H9 (cell line): ENCODE measurements at regions not wholly inside any gene's neighbourhood (a gene's known extent, or its start where the extent isn't known, plus 50 kb on each side); places are given as distances from the start of the nearest gene placed in this dataset.

ENCODE experiments used
- DNase-seq: peaks from one replicate; pipeline ENCODE4 v3.0.0-alpha.2; 2017
- H2AFZ ChIP-seq: one replicate; pipeline ENCODE4 v1.6.1; 2013; ENCODE audit warnings: mild to moderate bottlenecking, low read length, control low read depth, moderate library complexity
- H2AK5ac ChIP-seq: 2 replicates; pipeline ENCODE4 v1.6.1; 2013; ENCODE audit warnings: low read length, control low read depth, mixed read lengths; ENCODE audit not compliant: insufficient read length
- H2BK120ac ChIP-seq: one replicate; pipeline ENCODE4 v1.6.1; 2013; ENCODE audit warnings: low read depth, mild to moderate bottlenecking, low read length, control low read depth, inconsistent platforms; ENCODE audit not compliant: poor library complexity, severe bottlenecking
- H2BK12ac ChIP-seq: 2 replicates; pipeline ENCODE4 v1.6.1; 2013; ENCODE audit warnings: low read length, control low read depth, mixed read lengths, low read depth; ENCODE audit not compliant: insufficient read length
- H2BK15ac ChIP-seq: 2 replicates; pipeline ENCODE4 v1.6.1; 2013; ENCODE audit warnings: low read depth, low read length, control low read depth
- H2BK20ac ChIP-seq: one replicate; pipeline ENCODE4 v1.6.1; 2013; ENCODE audit warnings: low read depth, mild to moderate bottlenecking, low read length, control low read depth, inconsistent platforms; ENCODE audit not compliant: poor library complexity, severe bottlenecking
- H2BK5ac ChIP-seq: 2 replicates; pipeline ENCODE4 v1.6.1; 2013; ENCODE audit warnings: low read length, control low read depth, mixed read lengths; ENCODE audit not compliant: insufficient read length
- H3K14ac ChIP-seq: 2 replicates; pipeline ENCODE4 v1.6.1; 2013; ENCODE audit warnings: low read length, control low read depth; ENCODE audit not compliant: insufficient read depth
- H3K18ac ChIP-seq: 2 replicates; pipeline ENCODE4 v1.6.1; 2013; ENCODE audit warnings: low read depth, mild to moderate bottlenecking, mixed read lengths, low read length, control low read depth; ENCODE audit not compliant: insufficient read length
- H3K23ac ChIP-seq: 2 replicates; pipeline ENCODE4 v1.6.1; 2013; ENCODE audit warnings: low read length, control low read depth, mixed read lengths, low read depth; ENCODE audit not compliant: insufficient read length
- H3K23me2 ChIP-seq: 2 replicates; pipeline ENCODE4 v1.6.1; 2013; ENCODE audit warnings: low read depth, mild to moderate bottlenecking, mixed read lengths, low read length, control low read depth; ENCODE audit not compliant: insufficient read length, poor library complexity, severe bottlenecking
- H3K27ac ChIP-seq: 2 replicates; pipeline ENCODE4 v1.5.1; 2013; ENCODE audit warnings: low read length, control low read depth, mixed read lengths, low read depth; ENCODE audit not compliant: insufficient read length
- H3K27me3 ChIP-seq: 2 replicates; pipeline ENCODE4 v1.6.1; 2013; ENCODE audit warnings: low read length, control low read depth, inconsistent platforms; ENCODE audit not compliant: insufficient read depth
- H3K4ac ChIP-seq: 2 replicates; pipeline ENCODE4 v1.6.1; 2013; ENCODE audit warnings: low read depth, mild to moderate bottlenecking, control low read depth, inconsistent platforms, low read length, moderate library complexity
- H3K4me1 ChIP-seq: 2 replicates; pipeline ENCODE4 v1.6.1; 2013; ENCODE audit warnings: low read length, control low read depth, inconsistent platforms; ENCODE audit not compliant: insufficient read depth
- H3K4me2 ChIP-seq: 2 replicates; pipeline ENCODE4 v1.6.1; 2013; ENCODE audit warnings: low read length, control low read depth, mixed read lengths; ENCODE audit not compliant: insufficient read length, insufficient read depth
- H3K56ac ChIP-seq: 2 replicates; pipeline ENCODE4 v1.6.1; 2013; ENCODE audit warnings: low read depth, mild to moderate bottlenecking, mixed read lengths, low read length, control low read depth; ENCODE audit not compliant: insufficient read length
- H3K79me1 ChIP-seq: 2 replicates; pipeline ENCODE4 v1.6.1; 2013; ENCODE audit warnings: low read depth, mild to moderate bottlenecking, moderate library complexity, low read length, control low read depth, inconsistent platforms; ENCODE audit not compliant: insufficient read depth, poor library complexity, severe bottlenecking
- H3K79me2 ChIP-seq: 2 replicates; pipeline ENCODE4 v1.6.1; 2013; ENCODE audit warnings: low read length, control low read depth, inconsistent platforms; ENCODE audit not compliant: insufficient read depth
- H3K9ac ChIP-seq: 2 replicates; pipeline ENCODE4 v1.6.1; 2013; ENCODE audit warnings: low read length, control low read depth, mixed read lengths; ENCODE audit not compliant: insufficient read length; ENCODE audit errors: extremely low read depth
- H3K9me3 ChIP-seq: one replicate; pipeline ENCODE4 v1.6.1; 2013; ENCODE audit warnings: low read depth, low read length, inconsistent platforms; ENCODE audit not compliant: control insufficient read depth
- H3T11ph ChIP-seq: one replicate; pipeline ENCODE4 v1.6.1; 2013; ENCODE audit warnings: mild to moderate bottlenecking, low read length, control low read depth, inconsistent platforms
- H4K20me1 ChIP-seq: one replicate; pipeline ENCODE4 v1.6.1; 2013; ENCODE audit not compliant: control insufficient read depth, insufficient read length, insufficient read depth
- H4K5ac ChIP-seq: 2 replicates; pipeline ENCODE4 v1.6.1; 2013; ENCODE audit warnings: low read depth, mild to moderate bottlenecking, mixed read lengths, low read length, control low read depth; ENCODE audit not compliant: insufficient read length
- H4K8ac ChIP-seq: replicated peaks from 2 replicates; pipeline ENCODE4 v1.6.1; 2013; ENCODE audit warnings: low read length, control low read depth, mixed read lengths, low read depth; ENCODE audit not compliant: insufficient read length
- H4K91ac ChIP-seq: 2 replicates; pipeline ENCODE4 v1.6.1; 2013; ENCODE audit warnings: low read depth, mild to moderate bottlenecking, moderate library complexity, mixed read lengths, low read length, control low read depth; ENCODE audit not compliant: insufficient read length
- H3K27ac Mint-ChIP-seq, 3 experiments: 2 replicates in 2 of 3; 3 replicates in 1 of 3; pipeline ENCODE4 v1.8.0; 2020 to 2021; ENCODE audit warnings: mixed read lengths in 3 of 3, mild to moderate bottlenecking in 1 of 3, moderate library complexity in 1 of 3
- H3K27me3 Mint-ChIP-seq: 2 replicates; pipeline ENCODE4 v1.8.0; 2021; ENCODE audit warnings: low read depth, mild to moderate bottlenecking, moderate library complexity, mixed read lengths
- H3K36me3 Mint-ChIP-seq, 3 experiments: 2 replicates in 2 of 3; 3 replicates in 1 of 3; pipeline ENCODE4 v1.8.0; 2020 to 2021; ENCODE audit warnings: low read depth in 3 of 3, mixed read lengths in 3 of 3; ENCODE audit not compliant: insufficient read depth in 1 of 3
- H3K4me1 Mint-ChIP-seq, 2 experiments: 2 replicates each; pipeline ENCODE4 v1.8.0; 2020; ENCODE audit warnings: mixed read lengths in 2 of 2
- H3K4me3 Mint-ChIP-seq, 2 experiments: 2 replicates in 1 of 2; 3 replicates in 1 of 2; pipeline ENCODE4 v1.8.0; 2020 to 2021; ENCODE audit warnings: mild to moderate bottlenecking in 2 of 2, mixed read lengths in 2 of 2, moderate library complexity in 1 of 2
- H3K9me3 Mint-ChIP-seq, 2 experiments: 2 replicates in 1 of 2; 3 replicates in 1 of 2; pipeline ENCODE4 v1.8.0; 2020; ENCODE audit warnings: mild to moderate bottlenecking in 2 of 2, mixed read lengths in 2 of 2, moderate library complexity in 1 of 2
- CTCF ChIP-seq: fragments of 200-600 bp; sonication (generic); conservative IDR thresholded peaks from 3 replicates; pipeline ENCODE4 v1.8.0; 2021; ENCODE audit warnings: antibody characterized with exemption, mild to moderate bottlenecking
- WGBS: extraction: QIAGEN DNeasy Blood & Tissue Kit; methylation state at CpG from one replicate; pipeline ENCODE4 v1.1.7; 2013; ENCODE audit warnings: missing lambda C conversion rate, low lambda C conversion rate, mixed read lengths; ENCODE audit not compliant: insufficient read length; ENCODE audit errors: extremely low coverage; 5-methylcytosine and 5-hydroxymethylcytosine counted together

DNA sequence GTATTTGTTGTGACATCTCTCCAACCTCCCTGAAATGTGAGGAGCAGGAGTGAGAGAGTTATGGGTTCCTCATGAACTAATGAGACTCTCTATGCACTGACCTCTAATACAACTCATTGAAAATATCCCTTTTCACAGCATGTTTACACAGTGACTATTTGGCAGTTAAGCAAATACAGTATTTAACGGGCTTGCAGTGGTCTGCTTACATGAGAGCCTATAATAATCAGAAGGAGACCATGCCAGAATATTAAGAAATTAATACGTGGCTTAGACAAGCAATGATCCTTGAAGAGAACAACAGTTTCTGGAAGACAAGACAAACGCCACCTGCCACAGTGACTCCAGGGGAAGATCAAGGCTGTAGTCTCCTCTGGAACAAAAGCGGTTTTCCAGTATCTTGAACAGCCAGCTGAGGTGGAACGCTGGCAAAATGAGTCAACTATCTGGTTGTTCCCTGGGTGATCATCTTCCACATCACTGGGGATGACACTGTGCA, 424.5 kb downstream of the DMAC1 start:
- Histone ChIP-seq H3K9me3 (no peaks in the 10 kb centered on the region), H4K20me1 (no peaks in the 10 kb centered on the region), H3K56ac (no peak overlapping the region), H3K18ac (no peak overlapping the region), H2BK20ac (no peak overlapping the region), H3T11ph (no peak overlapping the region), H3K4ac (no peak overlapping the region), H4K8ac (no peak overlapping the region), H3K23ac (no peak overlapping the region), H3K79me2 (no peaks in the 10 kb centered on the region), H3K4me2 (no peak overlapping the region), H2AK5ac (no peak overlapping the region), H2BK120ac (no peak overlapping the region), H3K27me3 (no peaks in the 10 kb centered on the region), H4K5ac (no peak overlapping the region), H3K23me2 (no peaks in the 10 kb centered on the region), H3K79me1 (no peaks in the 10 kb centered on the region), H2AFZ (no peak overlapping the region), H2BK5ac (no peak overlapping the region), H2BK15ac (no peak overlapping the region), H3K9ac (no peak overlapping the region), H4K91ac (no peak overlapping the region), H3K4me1 (no peaks in the 10 kb centered on the region), H3K27ac (no peak overlapping the region), H2BK12ac (no peak overlapping the region), H3K14ac (no peak overlapping the region)
- peaks cover 0 to 2% of the 10 kb centered on the region in 2 experiments; a peak in 2 of 4 replicates for H3K4me1 Mint-ChIP-seq
- no peak for TF ChIP-seq CTCF
- H3K36me3 Mint-ChIP-seq, result peaks cover 0 to 5% (median 1%) of the 10 kb centered on the region in 3 experiments; a peak in 4 of 7 replicates
- H3K27ac Mint-ChIP-seq, result no peak overlapping the region
- no CpG with 5 or more reads among the region's 5 CpGs for WGBS
- H3K9me3 Mint-ChIP-seq, result peaks cover 3% of the 10 kb centered on the region in 2 experiments; a peak in 3 of 5 replicates
- DNase-seq, result no peak
- H3K4me3 Mint-ChIP-seq, result no peak overlapping the region
- H3K27me3 Mint-ChIP-seq, result no peaks in the 10 kb centered on the region
